H1 (cell line): ENCODE measurements at regions not wholly inside any gene's neighbourhood (a gene's known extent, or its start where the extent isn't known, plus 50 kb on each side); places are given as distances from the start of the nearest gene placed in this dataset.

Source experiments
- ASH2L ChIP-seq: fragments of 200-600, 300-600 bp; sonication (generic); IDR thresholded peaks from one replicate; pipeline ENCODE4 v1.7.1; 2017; ENCODE audit warnings: low read length
- ATF3 ChIP-seq: IDR thresholded peaks from 2 replicates; pipeline ENCODE4 v1.6.1; 2011; ENCODE audit warnings: low read depth, mild to moderate bottlenecking, low read length; ENCODE audit not compliant: insufficient read depth
- CBX5 ChIP-seq: fragments of 300-800, 300-1000 bp; sonication (generic); IDR thresholded peaks from 2 replicates; pipeline ENCODE4 v1.7.1; 2016; ENCODE audit warnings: antibody characterized with exemption, low read length, low read depth
- CHD7 ChIP-seq: fragments of 300-600 bp; sonication (generic); IDR thresholded peaks from 2 replicates; pipeline ENCODE4 v1.7.1; 2012; ENCODE audit warnings: low read length, moderate library complexity, mild to moderate bottlenecking, inconsistent platforms; ENCODE audit not compliant: insufficient replicate concordance
- HDAC2 ChIP-seq, 2 experiments: fragments of 300-600 bp in 1 of 2; sonication (generic) in 1 of 2; IDR thresholded peaks; 2 replicates each; pipeline ENCODE4 v1.6.1; 2011 to 2012; ENCODE audit warnings: low read depth in 2 of 2, low read length in 2 of 2, mild to moderate bottlenecking in 2 of 2, moderate library complexity in 2 of 2, borderline replicate concordance in 1 of 2, inconsistent platforms in 1 of 2
- KDM1A ChIP-seq: fragments of 200-600, 300-600 bp; sonication (generic); IDR thresholded peaks from 2 replicates; pipeline ENCODE4 v1.7.1; 2016; ENCODE audit warnings: mild to moderate bottlenecking, low read length, borderline replicate concordance
- KDM4A ChIP-seq: IDR thresholded peaks from one replicate; pipeline ENCODE4 v1.7.1; 2012; ENCODE audit warnings: low read depth, mild to moderate bottlenecking, moderate library complexity, low read length, inconsistent platforms; ENCODE audit not compliant: severe bottlenecking
- KDM5A ChIP-seq: fragments of 200-600 bp; IDR thresholded peaks from 2 replicates; pipeline ENCODE4 v1.7.1; 2012; ENCODE audit warnings: mild to moderate bottlenecking, low read length, inconsistent platforms, mixed read lengths
- SIRT6 ChIP-seq: IDR thresholded peaks from one replicate; pipeline ENCODE4 v1.7.1; 2012; ENCODE audit warnings: low read length, inconsistent platforms
- SP1 ChIP-seq: IDR thresholded peaks from 2 replicates; pipeline ENCODE4 v1.6.1; 2011; ENCODE audit warnings: low read depth, low read length
- TEAD4 ChIP-seq: IDR thresholded peaks from 2 replicates; pipeline ENCODE4 v1.6.1; 2012; ENCODE audit warnings: low read depth, low read length, inconsistent platforms, mixed read lengths

GRCh38 chr7:10863476-10863875 lies 110.2 kb upstream of the PHF14 start (continued):
- TF ChIP-seq CHD7 (no peak), HDAC2 (IDR thresholded peaks at IDR 0.05; ENCODE audit: borderline replicate concordance in 1 of 2, low read depth in 2 of 2, low read length in 2 of 2) (no peak), ATF3 (no peak), KDM4A (no peak), SP1 (no peak), TEAD4 (no peak), KDM5A (no peak), ASH2L (no peak), SIRT6 (no peak), KDM1A (no peak), CBX5 (no peak)
